LNCaP clone FGC (cell line): ENCODE measurements at regions not wholly inside any gene's neighbourhood (a gene's known extent, or its start where the extent isn't known, plus 50 kb on each side); places are given as distances from the start of the nearest gene placed in this dataset.
"Not testable (repeated sequence)": the region's sequence is repeated elsewhere in the genome, so short reads cannot be mapped to it uniquely, and the experiment has no call there.

Experiments
- DNase-seq: peaks from one replicate; pipeline ENCODE4 v3.0.0-alpha.2; 2011; ENCODE audit warnings: low read depth
- H3K4me3 ChIP-seq: 2 replicates; pipeline ENCODE4 v1.5.1; 2011; ENCODE audit warnings: mild to moderate bottlenecking, low read depth, low read length, control low read depth
- CTCF ChIP-seq: IDR thresholded peaks from 2 replicates; pipeline ENCODE4 v1.5.1; 2012; ENCODE audit warnings: mild to moderate bottlenecking; ENCODE audit not compliant: control insufficient read depth, insufficient read depth; ENCODE audit errors: extremely low read depth

- no peak overlapping the region for H3K4me3 ChIP-seq
- no peak for TF ChIP-seq CTCF
- no peak for DNase-seq
Measured at GRCh38 chr10:131822013-131822691, 78.7 kb upstream of the PPP2R2D start.

- TF ChIP-seq CTCF, result no peak
- DNase-seq, result no peak
- no peak overlapping the region for H3K4me3 ChIP-seq
Measured at GRCh38 chr10:131822692-131823245, 78.0 kb upstream of the PPP2R2D start.

GRCh38 chr10:131823601-131824099, 77.2 kb upstream of the PPP2R2D start:
- H3K4me3 ChIP-seq, DNase-seq: not testable (repeated sequence)

GRCh38 chr10:131824371-131825149, 76.2 kb upstream of the PPP2R2D start:
- TF ChIP-seq CTCF, result no peak
- DNase-seq, result no peak
- no peak overlapping the region for H3K4me3 ChIP-seq

GRCh38 chr10:131825150-131825848, 75.5 kb upstream of the PPP2R2D start:
- DNase-seq, result no peak
- H3K4me3 ChIP-seq, result no peak overlapping the region
- no peak for TF ChIP-seq CTCF

- TF ChIP-seq CTCF, result no peak
- DNase-seq, result peak; percentile 40
- no peak overlapping the region for H3K4me3 ChIP-seq
Measured at GRCh38 chr10:131825960-131826650, 74.7 kb upstream of the PPP2R2D start.
